Mesendoderm (in vitro differentiated cells): ENCODE measurements at regions not wholly inside any gene's neighbourhood (a gene's known extent, or its start where the extent isn't known, plus 50 kb on each side); places are given as distances from the start of the nearest gene placed in this dataset.

Experiments used
- DNase-seq: peaks from one replicate; pipeline ENCODE4 v3.0.0; 2013
- H2AK5ac ChIP-seq: 2 replicates; pipeline ENCODE4 v1.6.1; 2013; ENCODE audit warnings: low read length, inconsistent platforms
- H2BK120ac ChIP-seq: 2 replicates; pipeline ENCODE4 v1.6.1; 2013; ENCODE audit warnings: low read depth, mild to moderate bottlenecking, low read length, moderate library complexity, mixed read lengths
- H2BK15ac ChIP-seq: replicated peaks from 2 replicates; pipeline ENCODE4 v1.6.1; 2013; ENCODE audit warnings: low read depth, mild to moderate bottlenecking, moderate library complexity
- H2BK5ac ChIP-seq: 2 replicates; pipeline ENCODE4 v1.6.1; 2013; ENCODE audit warnings: low read length, inconsistent platforms
- H3K18ac ChIP-seq: 2 replicates; pipeline ENCODE4 v1.6.1; 2013; ENCODE audit warnings: mild to moderate bottlenecking, low read length, mixed read lengths
- H3K23ac ChIP-seq: one replicate; pipeline ENCODE4 v1.6.1; 2013; ENCODE audit warnings: low read length
- H3K27ac ChIP-seq: 2 replicates; pipeline ENCODE4 v1.5.1; 2013; ENCODE audit warnings: low read depth, mild to moderate bottlenecking, inconsistent platforms, low read length, moderate library complexity
- H3K27me3 ChIP-seq: 2 replicates; pipeline ENCODE4 v1.6.1; 2013; ENCODE audit warnings: low read length, control low read depth, mild to moderate bottlenecking, inconsistent platforms; ENCODE audit not compliant: insufficient read depth, poor library complexity
- H3K36me3 ChIP-seq: 2 replicates; pipeline ENCODE4 v1.6.1; 2013; ENCODE audit warnings: low read length, inconsistent platforms; ENCODE audit not compliant: control insufficient read depth, insufficient read depth
- H3K4ac ChIP-seq: one replicate; pipeline ENCODE4 v1.6.1; 2013; ENCODE audit warnings: low read depth, mild to moderate bottlenecking, low read length, moderate library complexity
- H3K4me1 ChIP-seq: 2 replicates; pipeline ENCODE4 v1.6.1; 2013; ENCODE audit warnings: low read depth, low read length, inconsistent platforms; ENCODE audit not compliant: control insufficient read depth
- H3K4me2 ChIP-seq: 2 replicates; pipeline ENCODE4 v1.6.1; 2013; ENCODE audit warnings: low read length
- H3K4me3 ChIP-seq: 2 replicates; pipeline ENCODE4 v1.5.1; 2013; ENCODE audit warnings: mild to moderate bottlenecking, low read length
- H3K56ac ChIP-seq: one replicate; pipeline ENCODE4 v1.6.1; 2013; ENCODE audit warnings: low read length
- H3K79me1 ChIP-seq: 2 replicates; pipeline ENCODE4 v1.6.1; 2013; ENCODE audit warnings: low read length, inconsistent platforms
- H3K79me2 ChIP-seq: 2 replicates; pipeline ENCODE4 v1.6.1; 2013; ENCODE audit warnings: mild to moderate bottlenecking, low read length; ENCODE audit not compliant: control insufficient read depth, insufficient read depth
- H3K9ac ChIP-seq: 2 replicates; pipeline ENCODE4 v1.6.1; 2013; ENCODE audit warnings: low read length, inconsistent platforms
- H4K5ac ChIP-seq: one replicate; pipeline ENCODE4 v1.6.1; 2013; ENCODE audit warnings: low read length
- H4K8ac ChIP-seq: one replicate; pipeline ENCODE4 v1.6.1; 2013; ENCODE audit warnings: low read depth, mild to moderate bottlenecking, control low read depth, low read length, moderate library complexity
- WGBS: extraction: QIAGEN DNeasy Blood & Tissue Kit; methylation state at CpG from one replicate; pipeline ENCODE4 v1.1.7; 2013; ENCODE audit warnings: low lambda C conversion rate, missing lambda C conversion rate; ENCODE audit not compliant: insufficient coverage; ENCODE audit errors: extremely low coverage; 5-methylcytosine and 5-hydroxymethylcytosine counted together

- H3K79me1 ChIP-seq, result no peaks in the 10 kb centered on the region
- no peak overlapping the region for H3K18ac ChIP-seq
- no peak overlapping the region for H2AK5ac ChIP-seq
- H3K4ac ChIP-seq, result no peak overlapping the region
- no peak overlapping the region for H2BK5ac ChIP-seq
- H3K23ac ChIP-seq, result no peak overlapping the region
- H3K79me2 ChIP-seq, result no peaks in the 10 kb centered on the region
- WGBS, result no CpG with 5 or more reads among the region's 4 CpGs
- H3K4me1 ChIP-seq, result no peaks in the 10 kb centered on the region
- H3K4me2 ChIP-seq, result no peak overlapping the region
- no peak overlapping the region for H2BK15ac ChIP-seq
- no peak overlapping the region for H4K8ac ChIP-seq
- no peak overlapping the region for H2BK120ac ChIP-seq
- no peak overlapping the region for H3K27ac ChIP-seq
- H3K4me3 ChIP-seq, result no peak overlapping the region
- no peak overlapping the region for H4K5ac ChIP-seq
- no peak for DNase-seq
- H3K56ac ChIP-seq, result no peak overlapping the region
- no peak overlapping the region for H3K9ac ChIP-seq
- H3K36me3 ChIP-seq, result no peaks in the 10 kb centered on the region
- no peaks in the 10 kb centered on the region for H3K27me3 ChIP-seq
Measured at GRCh38 chr2:16162491-16163040, 222.2 kb downstream of the MYCN start.

GRCh38 chr2:16161768-16162490 is 221.6 kb downstream of the MYCN start:
- H2BK120ac ChIP-seq, result no peak overlapping the region
- no peak overlapping the region for H3K56ac ChIP-seq
- no CpG with 5 or more reads among the region's 5 CpGs for WGBS
- H2BK5ac ChIP-seq, result no peak overlapping the region
- no peak overlapping the region for H2BK15ac ChIP-seq
- DNase-seq, result no peak
- no peak overlapping the region for H3K9ac ChIP-seq
- H3K4me3 ChIP-seq, result no peak overlapping the region
- no peak overlapping the region for H3K23ac ChIP-seq
- no peak overlapping the region for H3K27ac ChIP-seq
- H3K27me3 ChIP-seq, result no peaks in the 10 kb centered on the region
- H3K36me3 ChIP-seq, result no peaks in the 10 kb centered on the region
- H3K18ac ChIP-seq, result no peak overlapping the region
- no peaks in the 10 kb centered on the region for H3K79me1 ChIP-seq
- H2AK5ac ChIP-seq, result no peak overlapping the region
- H3K4ac ChIP-seq, result no peak overlapping the region
- H3K4me1 ChIP-seq, result no peaks in the 10 kb centered on the region
- no peak overlapping the region for H4K5ac ChIP-seq
- no peaks in the 10 kb centered on the region for H3K79me2 ChIP-seq
- H4K8ac ChIP-seq, result no peak overlapping the region
- H3K4me2 ChIP-seq, result no peak overlapping the region

GRCh38 chr2:16161085-16161565 is 220.8 kb downstream of the MYCN start:
- H3K79me2 ChIP-seq, result no peaks in the 10 kb centered on the region
- DNase-seq, result no peak
- no peak overlapping the region for H3K4me2 ChIP-seq
- no peak overlapping the region for H2BK120ac ChIP-seq
- H2AK5ac ChIP-seq, result no peak overlapping the region
- H3K18ac ChIP-seq, result no peak overlapping the region
- H3K23ac ChIP-seq, result no peak overlapping the region
- H3K27ac ChIP-seq, result no peak overlapping the region
- H2BK15ac ChIP-seq, result no peak overlapping the region
- H3K27me3 ChIP-seq, result no peaks in the 10 kb centered on the region
- no peak overlapping the region for H2BK5ac ChIP-seq
- no peak overlapping the region for H4K8ac ChIP-seq
- H3K56ac ChIP-seq, result no peak overlapping the region
- no peak overlapping the region for H3K4me3 ChIP-seq
- H4K5ac ChIP-seq, result no peak overlapping the region
- H3K4me1 ChIP-seq, result no peaks in the 10 kb centered on the region
- H3K36me3 ChIP-seq, result no peaks in the 10 kb centered on the region
- WGBS, result no CpG with 5 or more reads among the region's 2 CpGs
- H3K4ac ChIP-seq, result no peak overlapping the region
- H3K9ac ChIP-seq, result no peak overlapping the region
- H3K79me1 ChIP-seq, result no peaks in the 10 kb centered on the region

DNA sequence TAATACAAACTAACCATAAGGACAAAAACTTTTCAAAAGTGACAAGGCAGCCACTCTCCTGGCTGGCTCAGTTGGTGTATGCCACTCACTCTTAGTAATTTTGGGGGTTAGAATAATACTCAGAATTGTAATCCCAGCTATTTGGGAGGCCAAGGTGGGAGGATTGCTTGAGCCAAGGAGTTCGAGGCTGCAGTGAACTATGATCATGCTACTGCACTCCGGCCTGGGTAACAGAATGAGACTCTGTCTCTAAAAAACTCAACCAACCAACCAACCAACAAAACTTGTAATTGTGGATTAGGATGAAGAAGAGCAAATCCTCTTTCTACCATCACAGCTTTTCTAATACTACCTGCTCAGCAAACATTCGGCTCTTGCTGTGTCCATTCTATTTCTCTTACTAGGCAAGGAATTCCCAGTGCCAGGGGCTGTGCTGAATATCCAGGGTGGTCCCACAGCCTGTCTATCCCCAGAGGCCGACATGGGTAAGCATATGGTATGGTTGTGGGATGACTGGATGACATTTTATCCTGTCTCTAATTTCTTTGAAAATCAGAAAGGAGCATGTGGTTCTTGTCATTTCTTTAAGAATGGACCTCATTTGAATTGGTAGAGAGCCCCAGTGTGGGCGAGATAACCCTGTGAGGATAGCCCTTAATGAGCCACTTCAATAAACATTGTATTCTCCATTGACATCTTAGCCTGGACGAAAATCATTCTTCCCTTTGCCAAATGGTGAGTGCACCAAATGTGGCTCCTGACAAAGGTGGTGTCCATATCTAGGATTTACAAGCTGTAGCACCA is 220.1 kb downstream of the MYCN start:
- Histone ChIP-seq H3K23ac (no peak overlapping the region), H3K27me3 (no peaks in the 10 kb centered on the region), H3K4me3 (no peak overlapping the region), H3K4me1 (no peaks in the 10 kb centered on the region), H3K4ac (no peak overlapping the region), H3K9ac (no peak overlapping the region), H2AK5ac (no peak overlapping the region), H3K27ac (no peak overlapping the region), H4K8ac (no peak overlapping the region), H2BK5ac (no peak overlapping the region), H4K5ac (no peak overlapping the region), H2BK120ac (no peak overlapping the region), H3K79me2 (no peaks in the 10 kb centered on the region), H3K79me1 (no peaks in the 10 kb centered on the region), H3K56ac (no peak overlapping the region), H3K18ac (no peak overlapping the region), H3K4me2 (no peak overlapping the region), H3K36me3 (no peaks in the 10 kb centered on the region), H2BK15ac (no peak overlapping the region)
- no peak for DNase-seq
- WGBS, result no CpG with 5 or more reads among the region's 6 CpGs

- Histone ChIP-seq H3K79me1 (no peaks in the 10 kb centered on the region), H3K27ac (no peak overlapping the region), H3K4me3 (no peak overlapping the region), H2AK5ac (no peak overlapping the region), H3K9ac (no peak overlapping the region), H3K4me1 (no peaks in the 10 kb centered on the region), H3K27me3 (no peaks in the 10 kb centered on the region), H2BK120ac (no peak overlapping the region), H3K18ac (no peak overlapping the region), H2BK5ac (no peak overlapping the region), H3K4ac (no peak overlapping the region), H4K8ac (no peak overlapping the region), H2BK15ac (no peak overlapping the region), H3K23ac (no peak overlapping the region), H3K36me3 (no peaks in the 10 kb centered on the region), H3K4me2 (no peak overlapping the region), H3K79me2 (no peaks in the 10 kb centered on the region), H4K5ac (no peak overlapping the region), H3K56ac (no peak overlapping the region)
- no CpG with 5 or more reads among the region's 3 CpGs for WGBS
- DNase-seq, result no peak
Measured at GRCh38 chr2:16156411-16156810, 216.1 kb downstream of the MYCN start.
